Naive thymus-derived CD8-positive, alpha-beta T cell (primary cell): ENCODE measurements at regions not wholly inside any gene's neighbourhood (a gene's known extent, or its start where the extent isn't known, plus 50 kb on each side); places are given as distances from the start of the nearest gene placed in this dataset.

ENCODE experiments used
- ATAC-seq, 2 donors: fragments of 150-1000 bp; cut with Tn5 transposase in 1 of 2; sonication (Bioruptor Pico), chemical (Tn5 transposase) in 1 of 2; 1 replicate in 1 of 2; 2 replicates in 1 of 2; pipeline ENCODE4 v1.10.0; 2021; ENCODE audit warnings: mild to moderate bottlenecking in 2 of 2, moderate library complexity in 2 of 2
- POLR2A ChIA-PET: fragments of 350-600 bp; sonication (Branson Sonifier 250); formaldehyde crosslinking; loops from one replicate; lab custom pipeline; 2021; ENCODE audit warnings: antibody characterized with exemption; lab: Charles Lee
- DNase-seq, 10 donors: peaks; one replicate each; pipeline versions ENCODE4 v3.0.0 to v3.0.0-alpha.2; 2020 to 2022
- H3K27ac Mint-ChIP-seq, 10 donors: one replicate each; pipeline ENCODE4 v1.8.0; 2020 to 2022; ENCODE audit warnings: mild to moderate bottlenecking in 10 of 10, mixed read lengths in 10 of 10, moderate library complexity in 4 of 10, inconsistent platforms in 1 of 10
- H3K27me3 Mint-ChIP-seq, 5 donors: one replicate each; pipeline ENCODE4 v1.8.0; 2021 to 2022; ENCODE audit warnings: mixed read lengths in 5 of 5
- H3K36me3 Mint-ChIP-seq, 3 donors: one replicate each; pipeline ENCODE4 v1.8.0; 2020 to 2022; ENCODE audit warnings: mixed read lengths in 3 of 3, mild to moderate bottlenecking in 2 of 3, inconsistent platforms in 1 of 3
- H3K4me1 Mint-ChIP-seq, 4 donors: one replicate each; pipeline ENCODE4 v1.8.0; 2021 to 2022; ENCODE audit warnings: mixed read lengths in 4 of 4
- H3K4me3 Mint-ChIP-seq, 10 donors: one replicate each; pipeline ENCODE4 v1.8.0; 2020 to 2022; ENCODE audit warnings: mild to moderate bottlenecking in 10 of 10, mixed read lengths in 10 of 10, moderate library complexity in 6 of 10, inconsistent platforms in 1 of 10
- H3K9me3 Mint-ChIP-seq, 9 donors: one replicate each; pipeline ENCODE4 v1.8.0; 2020 to 2022; ENCODE audit warnings: mixed read lengths in 9 of 9, mild to moderate bottlenecking in 3 of 9, inconsistent platforms in 1 of 9, moderate library complexity in 1 of 9

GRCh38 chr14:98154254-98154653 lies 1117.7 kb downstream of the BCL11B start:
- peaks cover 47 to 73% (median 62%) of the 10 kb centered on the region in 4 donors for H3K4me1 Mint-ChIP-seq
- DNase-seq (no peak), ATAC-seq (no peak)
- POLR2A ChIA-PET, result interaction anchor here (0.7 kb wide), 1 partner anchor 21 kb away, joined by 4 read pairs; no protein-coding TSS in a partner anchor
- H3K4me3 Mint-ChIP-seq, result peak overlapping the region in 3 of 10 donors; percentile 15 to 61 (median 58)
- H3K9me3 Mint-ChIP-seq, result peaks cover 0 to 4% (median 0%) of the 10 kb centered on the region in 9 donors
- peaks cover 0 to 4% (median 3%) of the 10 kb centered on the region in 3 donors for H3K36me3 Mint-ChIP-seq
- peak overlapping the region in 6 of 10 donors; percentile 4 to 77 (median 45) for H3K27ac Mint-ChIP-seq
- no peaks in the 10 kb centered on the region for H3K27me3 Mint-ChIP-seq

GRCh38 chr14:98156411-98156810 lies 1115.6 kb downstream of the BCL11B start:
- H3K9me3 Mint-ChIP-seq, result no peaks in the 10 kb centered on the region
- H3K27me3 Mint-ChIP-seq, result no peaks in the 10 kb centered on the region
- ATAC-seq (peak in 1 of 2 donors; percentile 26), DNase-seq (no peak)
- peak overlapping the region; percentile 23 to 91 (median 82) for H3K27ac Mint-ChIP-seq
- H3K4me1 Mint-ChIP-seq, result peaks cover 39 to 72% (median 61%) of the 10 kb centered on the region in 4 donors
- POLR2A ChIA-PET, result interaction anchor here (1.0 to 1.4 kb wide), 5 partner anchors 10 to 1116 kb away, joined by 3 to 4 read pairs (median 4); partner anchors contain the start of gene BCL11B
- peak overlapping the region in 7 of 10 donors; percentile 26 to 70 (median 64) for H3K4me3 Mint-ChIP-seq
- H3K36me3 Mint-ChIP-seq, result no peaks in the 10 kb centered on the region

- no peaks in the 10 kb centered on the region for H3K27me3 Mint-ChIP-seq
- ATAC-seq (no peak), DNase-seq (no peak)
- H3K4me1 Mint-ChIP-seq, result peaks cover 35 to 69% (median 57%) of the 10 kb centered on the region in 4 donors
- H3K9me3 Mint-ChIP-seq, result no peaks in the 10 kb centered on the region
- H3K27ac Mint-ChIP-seq, result peak overlapping the region in 8 of 10 donors; percentile 5 to 97 (median 78)
- H3K36me3 Mint-ChIP-seq, result peaks cover 0 to 9% (median 6%) of the 10 kb centered on the region in 3 donors
- POLR2A ChIA-PET, result interaction anchor here (2.2 to 16.7 kb wide), 4 partner anchors 8 to 26 kb away, joined by 9 to 361 read pairs (median 108); no protein-coding TSS in a partner anchor
- peak overlapping the region in 4 of 10 donors; percentile 3 to 65 (median 50) for H3K4me3 Mint-ChIP-seq
Observed at GRCh38 chr14:98160901-98161300, 1111.1 kb downstream of the BCL11B start.

GRCh38 chr14:98161356-98161755 lies 1110.6 kb downstream of the BCL11B start:
- Mint-ChIP-seq H3K27ac (peak overlapping the region; percentile 2 to 97 (median 85)), H3K4me1 (peaks cover 36 to 69% (median 57%) of the 10 kb centered on the region in 4 donors), H3K36me3 (peaks cover 0 to 9% (median 6%) of the 10 kb centered on the region in 3 donors), H3K4me3 (peak overlapping the region in 8 of 10 donors; percentile 3 to 71 (median 51)), H3K9me3 (no peaks in the 10 kb centered on the region), H3K27me3 (no peaks in the 10 kb centered on the region)
- DNase-seq (no peak), ATAC-seq (no peak)
- POLR2A ChIA-PET, result interaction anchor here (3.0 to 16.7 kb wide), 3 partner anchors 7 to 25 kb away, joined by 11 to 361 read pairs (median 205); no protein-coding TSS in a partner anchor

- Mint-ChIP-seq H3K27ac (peak overlapping the region; percentile 46 to 99 (median 88)), H3K4me3 (peak overlapping the region; percentile 29 to 85 (median 73)), H3K36me3 (peaks cover 0 to 9% (median 6%) of the 10 kb centered on the region in 3 donors), H3K27me3 (no peaks in the 10 kb centered on the region), H3K4me1 (peaks cover 40 to 80% (median 66%) of the 10 kb centered on the region in 4 donors), H3K9me3 (no peaks in the 10 kb centered on the region)
- POLR2A ChIA-PET, result interaction anchor here (0.9 to 16.7 kb wide), 3 partner anchors 16 to 24 kb away, joined by 3 to 361 read pairs (median 205); no protein-coding TSS in a partner anchor
- no peak for DNase-seq
- no peak for ATAC-seq
Observed at GRCh38 chr14:98162856-98163805, 1108.9 kb downstream of the BCL11B start.

- POLR2A ChIA-PET, result interaction anchor here (2.1 to 16.7 kb wide), 4 partner anchors 9 to 1105 kb away, joined by 8 to 361 read pairs (median 113); no protein-coding TSS in a partner anchor
- H3K9me3 Mint-ChIP-seq, result no peaks in the 10 kb centered on the region
- peak overlapping the region in 9 of 10 donors; percentile 46 to 99 (median 89) for H3K27ac Mint-ChIP-seq
- H3K27me3 Mint-ChIP-seq, result no peaks in the 10 kb centered on the region
- peaks cover 42 to 82% (median 69%) of the 10 kb centered on the region in 4 donors for H3K4me1 Mint-ChIP-seq
- H3K4me3 Mint-ChIP-seq, result peak overlapping the region in 8 of 10 donors; percentile 42 to 85 (median 75)
- ATAC-seq (no peak), DNase-seq (no peak)
- H3K36me3 Mint-ChIP-seq, result peaks cover 0 to 10% (median 6%) of the 10 kb centered on the region in 3 donors
Observed at GRCh38 chr14:98163873-98164272, 1108.1 kb downstream of the BCL11B start.

GRCh38 chr14:98165976-98166375 lies 1106.0 kb downstream of the BCL11B start:
- no peaks in the 10 kb centered on the region for H3K9me3 Mint-ChIP-seq
- POLR2A ChIA-PET, result interaction anchor here (1.0 to 16.7 kb wide), 11 partner anchors 9 to 1103 kb away, joined by 3 to 361 read pairs (median 5); no protein-coding TSS in a partner anchor
- no peaks in the 10 kb centered on the region for H3K27me3 Mint-ChIP-seq
- DNase-seq, result no peak
- peak overlapping the region; percentile 90 to 99 (median 97) for H3K27ac Mint-ChIP-seq
- peak in 1 of 2 donors; percentile 7 for ATAC-seq
- peak overlapping the region in 9 of 10 donors; percentile 57 to 85 (median 69) for H3K4me3 Mint-ChIP-seq
- peaks cover 0 to 12% (median 6%) of the 10 kb centered on the region in 3 donors for H3K36me3 Mint-ChIP-seq
- peaks cover 48 to 88% (median 74%) of the 10 kb centered on the region in 4 donors for H3K4me1 Mint-ChIP-seq

GRCh38 chr14:98167275-98167674 lies 1104.7 kb downstream of the BCL11B start:
- Mint-ChIP-seq H3K27me3 (no peaks in the 10 kb centered on the region), H3K4me1 (peaks cover 52 to 94% (median 84%) of the 10 kb centered on the region in 4 donors), H3K36me3 (peaks cover 0 to 12% (median 6%) of the 10 kb centered on the region in 3 donors), H3K4me3 (peak overlapping the region; percentile 36 to 83 (median 76)), H3K27ac (peak overlapping the region; percentile 90 to 99 (median 97)), H3K9me3 (no peaks in the 10 kb centered on the region)
- POLR2A ChIA-PET, result interaction anchor here (1.0 to 16.7 kb wide), 13 partner anchors 8 to 1102 kb away, joined by 3 to 361 read pairs (median 4); no protein-coding TSS in a partner anchor
- DNase-seq (no peak), ATAC-seq (peak; percentile 25 to 45)

- POLR2A ChIA-PET, result interaction anchor here (1.0 to 16.7 kb wide), 14 partner anchors 7 to 1101 kb away, joined by 3 to 361 read pairs (median 4); no protein-coding TSS in a partner anchor
- Mint-ChIP-seq H3K27ac (peak overlapping the region; percentile 90 to 99 (median 97)), H3K27me3 (no peaks in the 10 kb centered on the region), H3K9me3 (no peaks in the 10 kb centered on the region), H3K36me3 (peaks cover 0 to 8% (median 4%) of the 10 kb centered on the region in 3 donors), H3K4me3 (peak overlapping the region; percentile 36 to 83 (median 76)), H3K4me1 (peaks cover 52 to 96% (median 88%) of the 10 kb centered on the region in 4 donors)
- ATAC-seq (peak; percentile 29 to 49), DNase-seq (peak in 3 of 10 donors; percentile 25 to 41 (median 34))
Observed at GRCh38 chr14:98167705-98168104, 1104.3 kb downstream of the BCL11B start.

- Mint-ChIP-seq H3K27me3 (no peaks in the 10 kb centered on the region), H3K4me1 (peaks cover 51 to 96% (median 91%) of the 10 kb centered on the region in 4 donors), H3K9me3 (no peaks in the 10 kb centered on the region), H3K36me3 (peaks cover 0 to 3% (median 0%) of the 10 kb centered on the region in 3 donors), H3K27ac (peak overlapping the region; percentile 90 to 99 (median 97)), H3K4me3 (peak overlapping the region; percentile 44 to 84 (median 75))
- peak in 1 of 10 donors; percentile 39 for DNase-seq
- ATAC-seq, result peak; percentile 3 to 45
- POLR2A ChIA-PET, result interaction anchor here (0.7 to 16.7 kb wide), 13 partner anchors 7 to 1101 kb away, joined by 3 to 361 read pairs (median 5); no protein-coding TSS in a partner anchor
Observed at GRCh38 chr14:98168211-98168985, 1103.6 kb downstream of the BCL11B start.

- Mint-ChIP-seq H3K9me3 (no peaks in the 10 kb centered on the region), H3K4me3 (peak overlapping the region in 8 of 10 donors; percentile 57 to 84 (median 78)), H3K27ac (peak overlapping the region; percentile 90 to 99 (median 97)), H3K27me3 (no peaks in the 10 kb centered on the region), H3K4me1 (peaks cover 52 to 96% (median 93%) of the 10 kb centered on the region in 4 donors), H3K36me3 (peaks cover 0 to 3% (median 0%) of the 10 kb centered on the region in 3 donors)
- POLR2A ChIA-PET, result interaction anchor here (0.8 to 16.7 kb wide), 11 partner anchors 9 to 1093 kb away, joined by 3 to 361 read pairs (median 5); no protein-coding TSS in a partner anchor
- ATAC-seq (no peak), DNase-seq (no peak)
Observed at GRCh38 chr14:98169170-98169587, 1102.8 kb downstream of the BCL11B start.
